ENCODE measurements at regions not wholly inside any gene's neighbourhood (a gene's known extent, or its start where the extent isn't known, plus 50 kb on each side); places are given as distances from the start of the nearest gene placed in this dataset.
"Not testable (repeated sequence)": the region's sequence is repeated elsewhere in the genome, so short reads cannot be mapped to it uniquely, and the experiment has no call there.

DNA sequence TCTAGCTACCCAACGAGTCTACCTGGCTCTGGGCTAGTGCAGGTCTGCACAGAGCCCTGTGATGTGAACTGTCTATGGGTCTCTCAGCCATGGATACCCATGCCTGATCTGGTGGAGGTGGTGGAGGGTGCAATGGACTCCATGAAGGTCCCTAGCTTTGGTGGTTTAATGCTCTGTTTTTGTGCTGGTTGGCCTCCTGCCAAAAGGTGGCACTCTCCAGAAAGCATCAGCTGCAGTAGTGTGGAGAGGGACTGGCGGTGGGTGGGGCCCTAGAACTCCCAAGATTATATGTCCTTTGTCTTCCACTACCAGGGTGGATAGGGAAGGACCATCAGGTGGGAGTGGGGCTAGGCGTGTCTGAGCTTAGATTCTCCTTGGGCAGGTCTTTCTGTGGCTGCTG lies 290.1 kb downstream of the AGTPBP1 start:
- no peak overlapping the region for H3K4me3 ChIP-seq (ENCODE audit: low read depth, low read length)
- DNase-seq (ENCODE audit: low read depth): no peak
- TF ChIP-seq, protein P1, sequence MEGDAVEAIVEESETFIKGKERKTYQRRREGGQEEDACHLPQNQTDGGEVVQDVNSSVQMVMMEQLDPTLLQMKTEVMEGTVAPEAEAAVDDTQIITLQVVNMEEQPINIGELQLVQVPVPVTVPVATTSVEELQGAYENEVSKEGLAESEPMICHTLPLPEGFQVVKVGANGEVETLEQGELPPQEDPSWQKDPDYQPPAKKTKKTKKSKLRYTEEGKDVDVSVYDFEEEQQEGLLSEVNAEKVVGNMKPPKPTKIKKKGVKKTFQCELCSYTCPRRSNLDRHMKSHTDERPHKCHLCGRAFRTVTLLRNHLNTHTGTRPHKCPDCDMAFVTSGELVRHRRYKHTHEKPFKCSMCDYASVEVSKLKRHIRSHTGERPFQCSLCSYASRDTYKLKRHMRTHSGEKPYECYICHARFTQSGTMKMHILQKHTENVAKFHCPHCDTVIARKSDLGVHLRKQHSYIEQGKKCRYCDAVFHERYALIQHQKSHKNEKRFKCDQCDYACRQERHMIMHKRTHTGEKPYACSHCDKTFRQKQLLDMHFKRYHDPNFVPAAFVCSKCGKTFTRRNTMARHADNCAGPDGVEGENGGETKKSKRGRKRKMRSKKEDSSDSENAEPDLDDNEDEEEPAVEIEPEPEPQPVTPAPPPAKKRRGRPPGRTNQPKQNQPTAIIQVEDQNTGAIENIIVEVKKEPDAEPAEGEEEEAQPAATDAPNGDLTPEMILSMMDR (IDR thresholded peaks at IDR 0.05; ENCODE audit: insufficient read depth, low read length, poor library complexity, severe bottlenecking): no peak
- H3K27me3 ChIP-seq (ENCODE audit: control insufficient read depth, insufficient read depth, low read length): no peaks in the 10 kb centered on the region
- H3K36me3 ChIP-seq (ENCODE audit: control insufficient read depth, insufficient read depth, low read length): no peaks in the 10 kb centered on the region

DNA sequence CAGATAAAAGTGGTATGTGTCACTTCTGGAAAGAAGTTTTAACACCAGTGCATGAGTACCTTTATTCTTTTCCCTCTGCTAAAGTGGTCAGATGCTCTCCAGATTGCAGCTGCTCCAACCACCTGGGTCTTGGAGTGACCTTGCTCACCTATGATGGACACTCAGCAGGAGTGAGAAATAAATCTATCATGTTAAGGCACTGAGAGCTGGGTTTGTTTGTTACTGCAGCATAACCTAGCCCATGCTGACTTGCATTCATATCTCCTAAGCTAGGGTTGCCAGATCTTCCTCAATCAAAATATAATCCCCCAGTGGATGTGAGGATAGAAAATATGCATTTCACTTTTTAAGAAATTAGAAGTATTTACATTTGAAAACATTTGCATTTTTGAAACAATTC lies 295.9 kb downstream of the AGTPBP1 start:
- TF ChIP-seq, protein P1 (IDR thresholded peaks at IDR 0.05; ENCODE audit: insufficient read depth, low read length, poor library complexity, severe bottlenecking): no peak
- H3K4me3 ChIP-seq (ENCODE audit: low read depth, low read length): no peak overlapping the region
- H3K27me3 ChIP-seq (ENCODE audit: control insufficient read depth, insufficient read depth, low read length): no peaks in the 10 kb centered on the region
- no peak for DNase-seq (ENCODE audit: low read depth)
- H3K36me3 ChIP-seq (ENCODE audit: control insufficient read depth, insufficient read depth, low read length): no peaks in the 10 kb centered on the region

DNA sequence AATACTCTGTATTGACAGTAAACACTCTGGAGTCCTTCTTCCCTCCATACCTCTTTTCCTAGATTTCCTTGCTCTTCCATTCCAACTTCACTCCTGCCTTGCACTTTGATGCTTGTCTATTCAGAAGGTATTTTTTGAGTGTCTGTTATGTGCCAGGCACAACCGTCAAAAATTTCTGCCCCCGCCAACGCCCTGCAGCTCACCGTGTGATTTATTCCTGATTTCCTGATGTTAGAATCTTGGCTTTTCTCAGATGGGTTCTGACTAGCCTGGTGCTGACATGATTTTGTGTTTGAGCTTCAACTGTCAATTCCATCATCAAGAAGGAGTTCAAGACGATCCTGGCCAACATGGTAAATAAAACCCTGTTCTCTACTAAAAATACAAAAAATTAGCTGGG lies 297.5 kb downstream of the AGTPBP1 start:
- TF ChIP-seq, protein P1 (IDR thresholded peaks at IDR 0.05; ENCODE audit: insufficient read depth, low read length, poor library complexity, severe bottlenecking): no peak
- H3K27me3 ChIP-seq (ENCODE audit: control insufficient read depth, insufficient read depth, low read length): no peaks in the 10 kb centered on the region
- no peak overlapping the region for H3K4me3 ChIP-seq (ENCODE audit: low read depth, low read length)
- H3K36me3 ChIP-seq (ENCODE audit: control insufficient read depth, insufficient read depth, low read length): no peaks in the 10 kb centered on the region
- no peak for DNase-seq (ENCODE audit: low read depth)

DNA sequence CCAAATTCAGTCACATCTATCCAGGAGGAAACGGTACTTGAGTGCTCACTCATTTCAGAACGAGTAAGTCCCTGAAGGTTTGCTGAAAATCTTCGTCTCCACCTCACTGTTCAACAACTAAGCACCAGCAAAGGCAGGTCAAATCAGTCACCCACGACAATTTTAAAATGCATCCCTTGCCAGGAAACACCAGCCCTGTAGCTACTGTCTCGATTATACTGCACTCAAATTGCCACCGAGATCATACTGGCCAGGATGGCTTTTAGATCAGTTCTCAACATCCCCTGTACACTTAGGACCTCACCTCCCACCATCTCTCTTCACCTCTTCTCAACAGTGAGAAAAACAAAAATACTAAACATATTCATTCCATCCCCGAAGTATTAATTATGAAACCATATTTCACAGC lies 298.6 kb downstream of the AGTPBP1 start:
- Histone ChIP-seq H3K27me3 (ENCODE audit: control insufficient read depth, insufficient read depth, low read length) (no peaks in the 10 kb centered on the region), H3K4me3 (ENCODE audit: low read depth, low read length) (no peak overlapping the region), H3K36me3 (ENCODE audit: control insufficient read depth, insufficient read depth, low read length) (no peaks in the 10 kb centered on the region)
- no peak for DNase-seq (ENCODE audit: low read depth)
- TF ChIP-seq, protein P1 (IDR thresholded peaks at IDR 0.05; ENCODE audit: insufficient read depth, low read length, poor library complexity, severe bottlenecking): no peak

DNA sequence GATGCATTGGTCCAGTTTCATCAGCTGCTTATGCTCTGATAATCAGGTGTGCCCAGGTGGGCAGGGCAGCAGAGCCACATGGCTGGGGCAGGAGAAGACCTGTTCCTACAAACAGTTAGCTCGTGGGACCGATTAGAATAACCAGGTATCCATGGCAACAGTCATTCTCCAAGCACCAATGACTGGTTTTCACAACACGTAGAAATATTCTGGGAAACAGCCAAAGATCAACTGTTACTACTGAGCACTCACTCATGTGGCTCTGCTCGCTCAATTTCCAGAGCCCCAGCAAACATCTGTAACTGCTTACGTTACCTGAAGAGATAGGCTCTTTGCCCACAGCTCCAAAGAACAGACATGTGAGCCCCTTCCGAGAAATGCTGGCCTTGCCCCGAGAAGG lies 302.0 kb downstream of the AGTPBP1 start:
- H3K36me3 ChIP-seq (ENCODE audit: control insufficient read depth, insufficient read depth, low read length): no peaks in the 10 kb centered on the region
- no peaks in the 10 kb centered on the region for H3K27me3 ChIP-seq (ENCODE audit: control insufficient read depth, insufficient read depth, low read length)
- TF ChIP-seq, protein P1 (IDR thresholded peaks at IDR 0.05; ENCODE audit: insufficient read depth, low read length, poor library complexity, severe bottlenecking): no peak
- H3K4me3 ChIP-seq (ENCODE audit: low read depth, low read length): no peak overlapping the region
- DNase-seq (ENCODE audit: low read depth): no peak

DNA sequence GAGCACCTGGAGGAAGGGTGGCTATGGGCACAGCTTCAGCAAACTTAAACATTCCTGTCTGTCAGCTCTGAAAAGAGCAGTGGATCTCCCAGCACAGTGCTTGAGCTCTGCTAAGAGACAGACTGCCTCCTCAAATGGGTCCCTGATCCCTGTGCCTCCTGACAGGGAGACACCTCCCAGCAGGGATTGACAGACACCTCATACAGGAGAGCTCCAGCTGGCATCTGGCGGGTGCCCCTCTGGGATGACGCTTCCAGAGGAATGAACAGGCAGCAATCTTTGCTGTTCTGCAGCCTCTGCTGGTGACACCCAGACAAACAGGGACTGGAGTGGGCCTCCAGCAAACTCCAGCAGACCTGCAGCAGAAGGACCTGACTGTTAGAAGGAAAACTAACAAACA lies 307.8 kb downstream of the AGTPBP1 start:
- H3K4me3 ChIP-seq (ENCODE audit: low read depth, low read length); DNase-seq (ENCODE audit: low read depth); H3K27me3 ChIP-seq (ENCODE audit: control insufficient read depth, insufficient read depth, low read length); H3K36me3 ChIP-seq (ENCODE audit: control insufficient read depth, insufficient read depth, low read length): not testable (repeated sequence)

DNA sequence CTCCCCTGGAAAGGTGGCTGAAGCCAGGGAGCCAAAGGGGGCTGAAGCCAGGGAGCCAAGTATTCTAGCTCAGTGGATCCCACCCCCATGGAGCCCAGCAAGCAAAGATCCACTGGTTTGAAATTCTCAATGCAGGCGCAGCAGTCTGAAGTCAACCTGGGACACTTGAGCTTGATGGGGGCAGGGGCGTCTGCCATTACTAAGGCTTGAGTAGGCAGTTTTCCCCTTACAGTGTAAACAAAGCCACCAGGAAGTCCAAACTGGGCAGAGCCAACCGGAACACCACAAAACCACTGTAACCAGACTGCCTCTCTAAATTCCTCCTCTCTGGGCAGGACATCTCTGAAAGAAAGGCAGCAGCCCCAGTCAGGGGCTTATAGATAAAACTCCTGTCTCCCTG lies 308.2 kb downstream of the AGTPBP1 start:
- H3K36me3 ChIP-seq (ENCODE audit: control insufficient read depth, insufficient read depth, low read length); DNase-seq (ENCODE audit: low read depth); H3K4me3 ChIP-seq (ENCODE audit: low read depth, low read length); H3K27me3 ChIP-seq (ENCODE audit: control insufficient read depth, insufficient read depth, low read length): not testable (repeated sequence)

Measured in kidney epithelial cell (primary cell).